Transverse colon (tissue), 4 donors: ENCODE measurements at regions not wholly inside any gene's neighbourhood (a gene's known extent, or its start where the extent isn't known, plus 50 kb on each side); places are given as distances from the start of the nearest gene placed in this dataset.
"Not testable (repeated sequence)": the region's sequence is repeated elsewhere in the genome, so short reads cannot be mapped to it uniquely, and the experiment has no call there.

Source experiments
- CTCF ChIP-seq, 5 experiments: fragments of 200-600 bp in 3 of 5; fragments of 450-650 bp in 2 of 5; sonication (generic) in 3 of 5; IDR thresholded peaks; 1 replicate in 2 of 5; 2 replicates in 3 of 5; pipeline ENCODE4 v1.5.1; 2016 to 2017; ENCODE audit warnings: antibody characterized with exemption in 5 of 5, inconsistent platforms in 3 of 5, mild to moderate bottlenecking in 2 of 5, moderate library complexity in 1 of 5
- EP300 ChIP-seq: sonication (generic); formaldehyde crosslinking; IDR thresholded peaks from one replicate; pipeline ENCODE4 v1.6.1; 2017; ENCODE audit warnings: antibody characterized with exemption, low read depth
- POLR2A ChIP-seq: fragments of 450-650 bp; IDR thresholded peaks from one replicate; pipeline ENCODE4 v1.6.1; 2016; ENCODE audit warnings: antibody characterized with exemption, mild to moderate bottlenecking, moderate library complexity
- POLR2AphosphoS5 ChIP-seq, 3 donors: sonication (generic); formaldehyde crosslinking; IDR thresholded peaks; one replicate each; pipeline ENCODE4 v1.6.1; 2016; ENCODE audit warnings: antibody characterized with exemption in 3 of 3

DNA sequence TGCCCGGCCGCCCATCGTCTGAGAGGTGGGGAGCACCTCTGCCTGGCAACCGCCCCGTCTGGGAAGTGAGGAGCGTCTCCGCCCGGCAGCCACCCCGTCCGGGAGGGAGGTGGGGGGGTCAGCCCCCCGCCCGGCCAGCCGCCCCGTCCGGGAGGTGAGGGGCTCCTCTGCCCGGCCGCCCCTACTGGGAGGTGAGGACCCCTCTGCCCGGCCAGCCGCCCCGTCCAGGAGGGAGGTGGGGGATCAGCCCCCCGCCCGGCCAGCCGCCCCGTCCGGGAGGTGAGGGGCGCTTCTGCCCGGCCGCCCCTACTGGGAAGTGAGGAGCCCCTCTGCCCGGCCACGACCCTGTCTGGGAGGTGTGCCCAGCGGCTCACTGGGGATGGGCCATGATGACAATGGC, 80.5 kb upstream of the FAM110C start:
- not testable (repeated sequence) for TF ChIP-seq POLR2AphosphoS5 (IDR thresholded peaks at IDR 0.05); POLR2A; CTCF (IDR thresholded peaks at IDR 0.05); EP300
